ENCODE measurements at regions not wholly inside any gene's neighbourhood (a gene's known extent, or its start where the extent isn't known, plus 50 kb on each side); places are given as distances from the start of the nearest gene placed in this dataset.

- no peaks in the 10 kb centered on the region for H3K9me3 ChIP-seq (ENCODE audit: control insufficient read depth, low read depth, low read length)
- FAIRE-seq (no peak), DNase-seq (ENCODE audit: low read depth, low spot score) (no peak)
- dilution Hi-C loops (cut with MboI; ENCODE audit: extremely low pct_ligation_motif_present, low sequenced_read_pairs) = no loop called here
- no peaks in the 10 kb centered on the region for H3K4me1 ChIP-seq (ENCODE audit: control insufficient read depth, extremely low read depth, insufficient read depth, low read length)
- no peak overlapping the region for H2AFZ ChIP-seq (ENCODE audit: control insufficient read depth, low read length)
- H3K79me2 ChIP-seq (ENCODE audit: control insufficient read depth, insufficient read depth, low read length) = no peaks in the 10 kb centered on the region
- H4K20me1 ChIP-seq (ENCODE audit: control insufficient read depth, extremely low read depth, insufficient read depth, low read length) = no peaks in the 10 kb centered on the region
- H3K9me1 ChIP-seq (ENCODE audit: control insufficient read depth, extremely low read depth, insufficient read depth, low read length) = no peaks in the 10 kb centered on the region
- H3K36me3 ChIP-seq (ENCODE audit: control insufficient read depth in 2 of 2, extremely low read depth in 1 of 2, insufficient read depth in 2 of 2, low read length in 2 of 2) = no peaks in the 10 kb centered on the region
- no peak overlapping the region for H3K4me2 ChIP-seq (ENCODE audit: control insufficient read depth, extremely low read depth, insufficient read depth, low read depth, low read length)
- H3K27ac ChIP-seq (ENCODE audit: control insufficient read depth, insufficient read depth, low read length) = no peak overlapping the region
- no peak overlapping the region for H3K9ac ChIP-seq (ENCODE audit: control insufficient read depth, extremely low read depth, insufficient read depth, low read length)
- TF ChIP-seq CTCF (optimal IDR thresholded peaks at IDR 0.05 in 1 of 3, IDR thresholded peaks at IDR 0.05 in 1 of 3, conservative IDR thresholded peaks at IDR 0.05 in 1 of 3; ENCODE audit: extremely low read depth in 1 of 3, insufficient read depth in 2 of 3, low read length in 3 of 3) = no peak
- TF ChIP-seq EZH2 (IDR thresholded peaks at IDR 0.05; ENCODE audit: low read length) = no peak
- no peaks in the 10 kb centered on the region for H3K27me3 ChIP-seq (ENCODE audit: control insufficient read depth, extremely low read depth, insufficient read depth, low read length)
- H3K4me3 ChIP-seq (ENCODE audit: control insufficient read depth in 2 of 3, extremely low read depth in 1 of 3, insufficient read depth in 2 of 3, low read depth in 1 of 3, low read length in 3 of 3) = no peak overlapping the region
Observed at GRCh38 chr5:7960142-7960541, 91.2 kb downstream of the MTRR start.

- H3K27me3 ChIP-seq (ENCODE audit: control insufficient read depth, extremely low read depth, insufficient read depth, low read length) = no peaks in the 10 kb centered on the region
- DNase-seq (ENCODE audit: low read depth, low spot score) (no peak), FAIRE-seq (no peak)
- no peak for TF ChIP-seq EZH2 (IDR thresholded peaks at IDR 0.05; ENCODE audit: low read length)
- TF ChIP-seq CTCF (optimal IDR thresholded peaks at IDR 0.05 in 1 of 3, IDR thresholded peaks at IDR 0.05 in 1 of 3, conservative IDR thresholded peaks at IDR 0.05 in 1 of 3; ENCODE audit: extremely low read depth in 1 of 3, insufficient read depth in 2 of 3, low read length in 3 of 3) = no peak
- H3K4me1 ChIP-seq (ENCODE audit: control insufficient read depth, extremely low read depth, insufficient read depth, low read length) = no peaks in the 10 kb centered on the region
- H3K9me3 ChIP-seq (ENCODE audit: control insufficient read depth, low read depth, low read length) = no peaks in the 10 kb centered on the region
- H3K4me3 ChIP-seq (ENCODE audit: control insufficient read depth in 2 of 3, extremely low read depth in 1 of 3, insufficient read depth in 2 of 3, low read depth in 1 of 3, low read length in 3 of 3) = no peak overlapping the region
- no peaks in the 10 kb centered on the region for H3K36me3 ChIP-seq (ENCODE audit: control insufficient read depth in 2 of 2, extremely low read depth in 1 of 2, insufficient read depth in 2 of 2, low read length in 2 of 2)
- dilution Hi-C loops (cut with MboI; ENCODE audit: extremely low pct_ligation_motif_present, low sequenced_read_pairs) = no loop called here
- H3K79me2 ChIP-seq (ENCODE audit: control insufficient read depth, insufficient read depth, low read length) = no peaks in the 10 kb centered on the region
- H3K27ac ChIP-seq (ENCODE audit: control insufficient read depth, insufficient read depth, low read length) = no peak overlapping the region
- H3K9ac ChIP-seq (ENCODE audit: control insufficient read depth, extremely low read depth, insufficient read depth, low read length) = no peak overlapping the region
- no peaks in the 10 kb centered on the region for H3K9me1 ChIP-seq (ENCODE audit: control insufficient read depth, extremely low read depth, insufficient read depth, low read length)
- no peak overlapping the region for H3K4me2 ChIP-seq (ENCODE audit: control insufficient read depth, extremely low read depth, insufficient read depth, low read depth, low read length)
- no peaks in the 10 kb centered on the region for H4K20me1 ChIP-seq (ENCODE audit: control insufficient read depth, extremely low read depth, insufficient read depth, low read length)
- no peak overlapping the region for H2AFZ ChIP-seq (ENCODE audit: control insufficient read depth, low read length)
Observed at GRCh38 chr5:7961540-7961939, 92.6 kb downstream of the MTRR start.

Data from keratinocyte (primary cell).